VCaP (cell line): ENCODE measurements at regions not wholly inside any gene's neighbourhood (a gene's known extent, or its start where the extent isn't known, plus 50 kb on each side); places are given as distances from the start of the nearest gene placed in this dataset.

Experiments
- H3K27ac ChIP-seq: fragments of 450-650 bp; 2 replicates; pipeline ENCODE4 v1.5.1; 2017
- TF ChIP-seq, protein P1 (sequence below): fragments of 450-650 bp; conservative IDR thresholded peaks from 2 replicates; pipeline ENCODE4 v1.5.1; 2017; ENCODE audit warnings: mild to moderate bottlenecking, moderate library complexity

DNA sequence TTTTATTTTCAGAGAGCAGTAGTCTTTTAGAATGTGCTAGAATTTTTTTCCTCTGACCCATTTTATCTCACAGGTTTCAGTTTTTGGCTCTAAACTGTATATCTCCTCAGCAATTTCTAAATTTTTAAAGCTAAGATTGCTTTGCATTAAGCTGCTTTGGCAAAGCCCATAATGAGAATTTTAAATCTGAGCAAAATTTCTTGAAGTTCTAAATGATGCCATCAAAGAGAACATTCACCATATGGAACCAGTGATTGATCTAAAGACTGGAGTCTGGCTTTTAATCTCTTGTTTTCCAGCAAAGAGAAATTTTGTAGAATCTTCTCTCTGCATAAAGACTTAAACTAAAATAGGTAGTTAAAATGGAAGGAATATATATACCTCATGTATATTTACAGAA lies 313.6 kb downstream of the TBC1D32 start:
- H3K27ac ChIP-seq = no peak overlapping the region
- TF ChIP-seq, protein P1, sequence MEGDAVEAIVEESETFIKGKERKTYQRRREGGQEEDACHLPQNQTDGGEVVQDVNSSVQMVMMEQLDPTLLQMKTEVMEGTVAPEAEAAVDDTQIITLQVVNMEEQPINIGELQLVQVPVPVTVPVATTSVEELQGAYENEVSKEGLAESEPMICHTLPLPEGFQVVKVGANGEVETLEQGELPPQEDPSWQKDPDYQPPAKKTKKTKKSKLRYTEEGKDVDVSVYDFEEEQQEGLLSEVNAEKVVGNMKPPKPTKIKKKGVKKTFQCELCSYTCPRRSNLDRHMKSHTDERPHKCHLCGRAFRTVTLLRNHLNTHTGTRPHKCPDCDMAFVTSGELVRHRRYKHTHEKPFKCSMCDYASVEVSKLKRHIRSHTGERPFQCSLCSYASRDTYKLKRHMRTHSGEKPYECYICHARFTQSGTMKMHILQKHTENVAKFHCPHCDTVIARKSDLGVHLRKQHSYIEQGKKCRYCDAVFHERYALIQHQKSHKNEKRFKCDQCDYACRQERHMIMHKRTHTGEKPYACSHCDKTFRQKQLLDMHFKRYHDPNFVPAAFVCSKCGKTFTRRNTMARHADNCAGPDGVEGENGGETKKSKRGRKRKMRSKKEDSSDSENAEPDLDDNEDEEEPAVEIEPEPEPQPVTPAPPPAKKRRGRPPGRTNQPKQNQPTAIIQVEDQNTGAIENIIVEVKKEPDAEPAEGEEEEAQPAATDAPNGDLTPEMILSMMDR = no peak

DNA sequence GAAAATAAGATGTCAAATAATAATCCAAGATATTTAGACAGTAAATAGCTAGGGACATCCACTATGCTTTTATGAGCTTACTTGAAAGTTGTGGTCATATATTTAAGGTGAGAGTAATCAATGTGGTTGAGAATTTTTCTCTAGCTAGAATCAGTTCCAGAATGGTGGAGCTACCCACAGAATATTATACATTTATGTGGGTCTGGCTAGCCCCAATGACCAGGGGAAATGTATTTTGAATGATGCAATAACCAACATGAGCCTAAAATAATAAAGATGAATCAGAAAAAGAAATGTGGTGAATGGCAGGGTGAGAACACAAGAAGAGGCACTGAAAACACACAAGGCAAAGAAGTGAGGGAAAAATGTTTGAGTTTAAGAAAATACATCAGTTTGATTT lies 325.7 kb downstream of the TBC1D32 start:
- TF ChIP-seq, protein P1 = no peak

DNA sequence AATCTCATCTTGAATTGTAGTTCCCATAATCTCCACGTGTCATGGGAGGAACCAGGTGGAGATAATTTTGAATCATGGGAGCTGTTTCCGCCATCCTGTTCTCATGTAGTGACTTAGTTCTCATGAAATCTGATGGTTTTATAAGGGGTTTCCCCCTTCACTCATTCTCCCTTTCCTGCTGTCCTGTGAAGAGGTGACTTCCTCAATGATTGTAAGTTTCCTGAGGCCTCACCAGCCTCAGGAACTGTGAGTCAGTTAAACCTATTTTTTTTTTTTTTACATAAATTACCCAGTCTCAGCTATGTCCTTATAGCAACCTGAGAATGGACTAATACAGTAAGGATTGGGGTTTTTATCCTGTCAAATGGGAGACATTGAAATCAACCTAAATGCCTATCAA lies 328.3 kb downstream of the TBC1D32 start:
- TF ChIP-seq, protein P1 = no peak
- no peak overlapping the region for H3K27ac ChIP-seq

More for the DNA sequence above, 325.7 kb downstream of the TBC1D32 start:
- no peak overlapping the region for H3K27ac ChIP-seq

DNA sequence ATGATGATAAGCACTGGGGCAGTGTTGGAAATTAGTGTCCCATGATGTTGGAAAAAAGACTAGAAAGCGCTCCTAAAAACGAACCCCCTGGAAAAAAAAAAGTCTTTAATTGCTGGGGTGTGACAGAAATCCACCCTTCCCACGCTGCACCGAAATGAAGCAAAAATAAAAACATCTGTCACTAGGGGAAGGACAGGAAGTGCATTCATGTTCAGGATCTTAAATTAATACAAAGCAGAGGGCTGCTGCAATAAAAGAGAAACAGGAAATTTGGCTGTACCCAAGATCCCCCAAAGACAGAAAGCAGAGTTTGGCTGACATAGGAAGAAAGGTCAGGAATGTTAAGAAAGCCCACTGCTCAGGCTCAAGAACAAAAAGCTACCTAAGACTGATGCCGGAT lies 333.9 kb downstream of the TBC1D32 start:
- no peak overlapping the region for H3K27ac ChIP-seq
- TF ChIP-seq, protein P1 = no peak

DNA sequence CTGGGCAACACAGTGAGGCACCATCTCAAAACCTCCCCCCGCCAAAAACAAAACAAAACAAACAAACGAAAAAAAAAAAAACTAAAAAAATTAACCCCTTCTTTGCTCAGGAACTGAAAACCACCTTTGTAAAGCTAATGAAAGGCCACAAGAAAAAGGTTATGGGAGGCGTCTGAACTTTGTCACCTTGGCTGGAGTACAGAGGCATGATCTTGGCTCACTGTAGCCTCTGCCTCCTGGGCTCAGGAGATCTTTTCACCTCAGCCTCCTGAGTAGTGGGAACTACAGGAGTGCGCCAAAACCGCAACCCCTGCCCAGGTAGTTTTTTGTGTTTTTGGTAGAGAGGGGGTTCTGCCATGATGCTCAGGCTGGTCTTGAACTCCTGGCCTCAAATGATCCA lies 337.9 kb downstream of the TBC1D32 start:
- TF ChIP-seq, protein P1 = no peak
- no peak overlapping the region for H3K27ac ChIP-seq

DNA sequence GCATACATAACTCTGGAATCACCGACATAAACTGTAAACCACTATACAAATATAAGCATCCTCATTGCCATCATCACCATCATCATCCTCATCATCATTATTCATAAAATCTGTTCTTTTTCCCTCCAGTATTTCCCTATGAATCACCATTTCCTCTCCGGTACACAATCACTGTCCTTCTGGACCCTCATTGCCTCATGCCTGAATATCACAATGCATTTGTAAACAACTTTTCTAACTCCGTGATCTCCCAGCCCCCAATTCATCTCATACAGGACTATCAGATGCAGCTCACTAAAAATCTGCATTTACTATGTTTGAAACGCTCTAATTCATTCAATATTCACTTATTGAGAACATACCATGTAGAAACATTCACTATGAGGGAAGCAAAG lies 339.7 kb downstream of the TBC1D32 start:
- TF ChIP-seq, protein P1 = no peak
- no peak overlapping the region for H3K27ac ChIP-seq

DNA sequence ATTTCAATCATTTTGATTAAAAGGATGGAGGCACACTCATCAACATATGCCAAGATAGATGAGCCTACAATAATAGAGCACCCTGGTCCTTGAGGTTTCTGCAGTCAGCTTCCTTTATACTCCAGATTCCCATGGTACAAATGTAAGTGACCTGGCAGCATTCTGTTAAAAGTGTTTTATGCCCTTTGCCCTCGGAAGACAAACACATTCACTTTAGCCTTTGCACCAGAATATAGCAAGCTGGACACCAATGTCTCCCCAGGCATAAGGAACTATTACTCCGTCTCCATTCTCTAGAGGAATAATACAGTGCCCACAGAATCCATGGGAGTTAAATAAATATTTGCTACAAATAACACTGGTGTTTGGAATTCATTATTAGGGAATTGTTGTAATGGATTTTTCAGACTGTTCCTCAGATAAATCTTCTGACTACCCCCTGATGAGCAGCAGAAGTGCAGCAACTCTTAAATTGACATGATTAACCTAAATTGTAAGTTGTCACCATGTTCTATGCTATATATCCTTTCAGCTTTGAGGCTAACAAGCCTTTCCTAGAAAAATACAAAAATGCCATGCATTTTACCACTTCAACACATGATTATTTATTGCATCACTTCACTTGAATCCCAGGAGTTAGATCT lies 340.2 kb downstream of the TBC1D32 start:
- H3K27ac ChIP-seq = no peak overlapping the region
- TF ChIP-seq, protein P1 = no peak
